Mesendoderm (in vitro differentiated cells): ENCODE measurements at regions not wholly inside any gene's neighbourhood (a gene's known extent, or its start where the extent isn't known, plus 50 kb on each side); places are given as distances from the start of the nearest gene placed in this dataset.

ENCODE experiments used
- DNase-seq: peaks from one replicate; pipeline ENCODE4 v3.0.0; 2013
- H2AK5ac ChIP-seq: 2 replicates; pipeline ENCODE4 v1.6.1; 2013; ENCODE audit warnings: low read length, inconsistent platforms
- H2BK120ac ChIP-seq: 2 replicates; pipeline ENCODE4 v1.6.1; 2013; ENCODE audit warnings: low read depth, mild to moderate bottlenecking, low read length, moderate library complexity, mixed read lengths
- H2BK15ac ChIP-seq: replicated peaks from 2 replicates; pipeline ENCODE4 v1.6.1; 2013; ENCODE audit warnings: low read depth, mild to moderate bottlenecking, moderate library complexity
- H2BK5ac ChIP-seq: 2 replicates; pipeline ENCODE4 v1.6.1; 2013; ENCODE audit warnings: low read length, inconsistent platforms
- H3K18ac ChIP-seq: 2 replicates; pipeline ENCODE4 v1.6.1; 2013; ENCODE audit warnings: mild to moderate bottlenecking, low read length, mixed read lengths
- H3K23ac ChIP-seq: one replicate; pipeline ENCODE4 v1.6.1; 2013; ENCODE audit warnings: low read length
- H3K27ac ChIP-seq: 2 replicates; pipeline ENCODE4 v1.5.1; 2013; ENCODE audit warnings: low read depth, mild to moderate bottlenecking, inconsistent platforms, low read length, moderate library complexity
- H3K27me3 ChIP-seq: 2 replicates; pipeline ENCODE4 v1.6.1; 2013; ENCODE audit warnings: low read length, control low read depth, mild to moderate bottlenecking, inconsistent platforms; ENCODE audit not compliant: insufficient read depth, poor library complexity
- H3K36me3 ChIP-seq: 2 replicates; pipeline ENCODE4 v1.6.1; 2013; ENCODE audit warnings: low read length, inconsistent platforms; ENCODE audit not compliant: control insufficient read depth, insufficient read depth
- H3K4ac ChIP-seq: one replicate; pipeline ENCODE4 v1.6.1; 2013; ENCODE audit warnings: low read depth, mild to moderate bottlenecking, low read length, moderate library complexity
- H3K4me1 ChIP-seq: 2 replicates; pipeline ENCODE4 v1.6.1; 2013; ENCODE audit warnings: low read depth, low read length, inconsistent platforms; ENCODE audit not compliant: control insufficient read depth
- H3K4me2 ChIP-seq: 2 replicates; pipeline ENCODE4 v1.6.1; 2013; ENCODE audit warnings: low read length
- H3K4me3 ChIP-seq: 2 replicates; pipeline ENCODE4 v1.5.1; 2013; ENCODE audit warnings: mild to moderate bottlenecking, low read length
- H3K56ac ChIP-seq: one replicate; pipeline ENCODE4 v1.6.1; 2013; ENCODE audit warnings: low read length
- H3K79me1 ChIP-seq: 2 replicates; pipeline ENCODE4 v1.6.1; 2013; ENCODE audit warnings: low read length, inconsistent platforms
- H3K79me2 ChIP-seq: 2 replicates; pipeline ENCODE4 v1.6.1; 2013; ENCODE audit warnings: mild to moderate bottlenecking, low read length; ENCODE audit not compliant: control insufficient read depth, insufficient read depth
- H3K9ac ChIP-seq: 2 replicates; pipeline ENCODE4 v1.6.1; 2013; ENCODE audit warnings: low read length, inconsistent platforms
- H4K5ac ChIP-seq: one replicate; pipeline ENCODE4 v1.6.1; 2013; ENCODE audit warnings: low read length
- H4K8ac ChIP-seq: one replicate; pipeline ENCODE4 v1.6.1; 2013; ENCODE audit warnings: low read depth, mild to moderate bottlenecking, control low read depth, low read length, moderate library complexity
- WGBS: extraction: QIAGEN DNeasy Blood & Tissue Kit; methylation state at CpG from one replicate; pipeline ENCODE4 v1.1.7; 2013; ENCODE audit warnings: low lambda C conversion rate, missing lambda C conversion rate; ENCODE audit not compliant: insufficient coverage; ENCODE audit errors: extremely low coverage; 5-methylcytosine and 5-hydroxymethylcytosine counted together

DNA sequence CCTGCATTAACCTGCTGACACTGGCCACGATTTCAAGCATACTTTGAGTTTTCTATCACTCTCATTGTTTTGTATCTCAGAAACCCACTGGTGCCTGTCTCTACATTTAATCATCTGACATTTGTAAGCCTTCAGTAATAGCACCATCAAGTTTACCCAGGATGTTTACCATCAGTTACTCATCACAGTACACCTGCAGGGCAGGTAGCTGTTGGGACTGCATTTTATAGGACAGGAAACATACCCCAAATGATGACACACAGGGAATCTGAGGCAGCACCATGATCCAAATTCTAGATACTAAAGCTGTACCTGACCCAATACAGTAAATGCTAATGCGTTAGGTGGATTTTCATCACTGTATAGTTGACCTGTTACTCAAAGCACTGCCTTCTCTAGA, 114.2 kb downstream of the FEM1C start:
- Histone ChIP-seq H4K5ac (no peak overlapping the region), H3K56ac (no peak overlapping the region), H3K36me3 (no peaks in the 10 kb centered on the region), H3K79me1 (no peaks in the 10 kb centered on the region), H3K27me3 (no peaks in the 10 kb centered on the region), H3K4me2 (no peak overlapping the region), H2AK5ac (no peak overlapping the region), H3K4me3 (no peak overlapping the region), H3K27ac (no peak overlapping the region), H3K9ac (no peak overlapping the region), H2BK5ac (no peak overlapping the region), H2BK120ac (no peak overlapping the region), H3K18ac (no peak overlapping the region), H3K23ac (no peak overlapping the region), H4K8ac (no peak overlapping the region), H2BK15ac (no peak overlapping the region), H3K4ac (no peak overlapping the region), H3K79me2 (no peaks in the 10 kb centered on the region), H3K4me1 (no peaks in the 10 kb centered on the region)
- WGBS = no CpG with 5 or more reads among the region's 2 CpGs
- no peak for DNase-seq

GRCh38 chr5:115429345-115429940, 115.1 kb downstream of the FEM1C start:
- Histone ChIP-seq H2BK120ac (no peak overlapping the region), H3K36me3 (no peaks in the 10 kb centered on the region), H3K79me1 (no peaks in the 10 kb centered on the region), H2BK5ac (no peak overlapping the region), H3K27me3 (no peaks in the 10 kb centered on the region), H2AK5ac (no peak overlapping the region), H3K56ac (no peak overlapping the region), H3K4me3 (no peak overlapping the region), H3K18ac (no peak overlapping the region), H3K4me2 (no peak overlapping the region), H2BK15ac (no peak overlapping the region), H4K5ac (no peak overlapping the region), H4K8ac (no peak overlapping the region), H3K23ac (no peak overlapping the region), H3K9ac (no peak overlapping the region), H3K4ac (no peak overlapping the region), H3K4me1 (no peaks in the 10 kb centered on the region), H3K27ac (no peak overlapping the region), H3K79me2 (no peaks in the 10 kb centered on the region)
- DNase-seq = no peak

GRCh38 chr5:115428676-115429075, 115.9 kb downstream of the FEM1C start:
- Histone ChIP-seq H3K36me3 (no peaks in the 10 kb centered on the region), H3K18ac (no peak overlapping the region), H3K4me3 (no peak overlapping the region), H3K27ac (no peak overlapping the region), H3K4me1 (no peaks in the 10 kb centered on the region), H3K4me2 (no peak overlapping the region), H3K79me2 (no peaks in the 10 kb centered on the region), H3K9ac (no peak overlapping the region), H2BK15ac (no peak overlapping the region), H3K23ac (no peak overlapping the region), H2AK5ac (no peak overlapping the region), H2BK120ac (no peak overlapping the region), H3K27me3 (no peaks in the 10 kb centered on the region), H4K8ac (no peak overlapping the region), H4K5ac (no peak overlapping the region), H3K4ac (no peak overlapping the region), H2BK5ac (no peak overlapping the region), H3K79me1 (no peaks in the 10 kb centered on the region), H3K56ac (no peak overlapping the region)
- no peak for DNase-seq
- no CpG with 5 or more reads among the region's 2 CpGs for WGBS

DNA sequence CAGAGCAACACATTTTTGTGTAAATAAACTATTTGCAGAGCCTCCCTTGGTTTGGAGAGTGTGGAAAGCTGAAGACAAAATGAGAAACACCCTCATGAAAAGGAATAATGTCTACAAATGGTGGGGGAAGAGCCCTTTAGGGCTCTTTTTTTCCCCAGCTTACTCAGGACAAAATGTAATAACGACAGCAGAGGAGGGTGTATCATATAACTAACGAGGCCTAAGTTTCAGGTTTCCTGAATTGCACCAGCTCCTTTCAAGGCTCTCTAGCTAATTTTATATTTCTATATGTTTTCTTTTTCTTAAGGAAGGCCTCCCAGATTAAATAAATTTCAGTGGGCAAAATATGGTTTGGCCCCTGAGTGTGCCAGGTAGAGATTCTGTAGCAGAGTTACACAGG, 116.3 kb downstream of the FEM1C start:
- Histone ChIP-seq H3K9ac (no peak overlapping the region), H3K56ac (no peak overlapping the region), H3K79me2 (no peaks in the 10 kb centered on the region), H3K4me3 (no peak overlapping the region), H4K8ac (no peak overlapping the region), H3K36me3 (no peaks in the 10 kb centered on the region), H2BK5ac (no peak overlapping the region), H3K4me2 (no peak overlapping the region), H3K27me3 (no peaks in the 10 kb centered on the region), H2AK5ac (no peak overlapping the region), H2BK15ac (no peak overlapping the region), H4K5ac (no peak overlapping the region), H3K23ac (no peak overlapping the region), H3K4ac (no peak overlapping the region), H3K79me1 (no peaks in the 10 kb centered on the region), H2BK120ac (no peak overlapping the region), H3K18ac (no peak overlapping the region), H3K4me1 (no peaks in the 10 kb centered on the region), H3K27ac (no peak overlapping the region)
- no peak for DNase-seq
- WGBS = no CpG with 5 or more reads among the region's 2 CpGs

- no CpG with 5 or more reads among the region's 3 CpGs for WGBS
- H3K36me3 ChIP-seq = no peaks in the 10 kb centered on the region
- no peak overlapping the region for H4K8ac ChIP-seq
- no peaks in the 10 kb centered on the region for H3K27me3 ChIP-seq
- H3K4ac ChIP-seq = no peak overlapping the region
- no peak overlapping the region for H2BK120ac ChIP-seq
- H3K79me2 ChIP-seq = no peaks in the 10 kb centered on the region
- DNase-seq = no peak
- H3K4me3 ChIP-seq = no peak overlapping the region
- H3K4me1 ChIP-seq = no peaks in the 10 kb centered on the region
- no peak overlapping the region for H3K56ac ChIP-seq
- no peak overlapping the region for H4K5ac ChIP-seq
- H2BK15ac ChIP-seq = no peak overlapping the region
- H3K23ac ChIP-seq = no peak overlapping the region
- H3K18ac ChIP-seq = no peak overlapping the region
- no peak overlapping the region for H2BK5ac ChIP-seq
- H3K79me1 ChIP-seq = no peaks in the 10 kb centered on the region
- H3K9ac ChIP-seq = no peak overlapping the region
- no peak overlapping the region for H3K27ac ChIP-seq
- no peak overlapping the region for H3K4me2 ChIP-seq
- no peak overlapping the region for H2AK5ac ChIP-seq
Measured at GRCh38 chr5:115424446-115424845, 120.1 kb downstream of the FEM1C start.

DNA sequence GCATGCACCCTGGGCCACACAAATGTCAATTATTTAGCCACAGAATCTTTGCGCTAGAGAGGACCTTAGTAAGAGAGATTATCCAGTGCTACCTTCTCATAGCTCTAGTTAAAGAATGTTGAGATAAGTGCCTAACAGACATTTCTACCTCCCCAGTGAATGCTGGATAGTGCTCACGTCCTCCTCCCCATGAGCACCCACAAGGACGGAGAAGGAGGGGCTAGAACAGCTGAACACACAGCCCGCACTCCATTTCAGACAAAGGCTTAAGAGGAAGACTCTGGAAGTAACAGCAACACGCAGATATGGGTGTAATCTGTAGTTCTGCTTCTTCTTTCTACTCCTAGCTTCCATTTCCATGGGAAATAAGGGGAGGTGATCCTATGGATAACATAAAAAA, 120.5 kb downstream of the FEM1C start:
- Histone ChIP-seq H3K18ac (no peak overlapping the region), H2BK5ac (no peak overlapping the region), H3K4me2 (no peak overlapping the region), H3K27me3 (no peaks in the 10 kb centered on the region), H3K79me1 (no peaks in the 10 kb centered on the region), H2BK120ac (no peak overlapping the region), H2BK15ac (no peak overlapping the region), H3K56ac (no peak overlapping the region), H2AK5ac (no peak overlapping the region), H4K5ac (no peak overlapping the region), H3K27ac (no peak overlapping the region), H4K8ac (no peak overlapping the region), H3K36me3 (no peaks in the 10 kb centered on the region), H3K23ac (no peak overlapping the region), H3K9ac (no peak overlapping the region), H3K4me1 (no peaks in the 10 kb centered on the region), H3K4me3 (no peak overlapping the region), H3K4ac (no peak overlapping the region), H3K79me2 (no peaks in the 10 kb centered on the region)
- no peak for DNase-seq
- WGBS = no CpG with 5 or more reads among the region's 5 CpGs
